ENCODE measurements at regions not wholly inside any gene's neighbourhood (a gene's known extent, or its start where the extent isn't known, plus 50 kb on each side); places are given as distances from the start of the nearest gene placed in this dataset.

DNA sequence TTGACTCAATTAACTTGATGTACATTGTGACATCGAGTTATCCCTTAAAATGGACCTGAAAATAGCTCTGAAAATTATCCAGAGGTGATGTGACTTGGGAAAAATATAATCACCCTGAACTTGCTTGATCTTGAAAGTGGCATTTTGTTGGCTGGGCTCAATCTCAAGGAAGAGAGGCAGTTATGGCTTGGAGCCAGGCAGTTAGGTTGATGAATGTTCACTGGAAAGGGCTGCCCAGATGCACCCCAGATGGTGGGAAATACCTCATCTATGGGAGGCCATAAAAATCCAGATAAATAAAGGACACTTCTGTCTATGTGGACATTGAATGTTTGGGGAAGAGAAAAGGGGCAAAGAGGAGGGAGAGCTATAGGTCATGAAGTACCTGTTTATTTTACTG, 55.7 kb upstream of the OR5AN1 start:
- intact Hi-C loops (cut with DNase I), result no loop called here

DNA sequence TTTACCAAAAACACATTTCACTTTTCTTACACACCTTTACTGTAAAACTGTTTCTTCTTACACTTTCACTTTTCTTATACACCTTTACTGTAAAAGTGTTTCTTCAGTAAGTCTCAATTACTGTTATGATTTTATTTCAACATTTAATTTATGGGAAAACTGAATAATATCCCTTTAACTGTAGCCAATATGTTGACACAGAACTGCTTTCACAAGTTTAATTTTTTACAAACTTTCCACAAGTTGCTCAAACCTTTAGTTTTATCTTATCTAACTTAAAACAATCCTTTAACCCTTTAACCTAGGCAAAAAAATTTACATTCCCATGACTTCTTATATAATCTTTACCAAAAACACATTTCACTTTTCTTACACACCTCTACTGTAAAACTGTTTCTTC, 63.3 kb upstream of the OR5AN1 start:
- intact Hi-C loops (cut with DNase I), result no loop called here
- no peak for DNase-seq (ENCODE audit: low spot score)

More for the DNA sequence above, 55.7 kb upstream of the OR5AN1 start:
- no peak for DNase-seq (ENCODE audit: low spot score)

DNA sequence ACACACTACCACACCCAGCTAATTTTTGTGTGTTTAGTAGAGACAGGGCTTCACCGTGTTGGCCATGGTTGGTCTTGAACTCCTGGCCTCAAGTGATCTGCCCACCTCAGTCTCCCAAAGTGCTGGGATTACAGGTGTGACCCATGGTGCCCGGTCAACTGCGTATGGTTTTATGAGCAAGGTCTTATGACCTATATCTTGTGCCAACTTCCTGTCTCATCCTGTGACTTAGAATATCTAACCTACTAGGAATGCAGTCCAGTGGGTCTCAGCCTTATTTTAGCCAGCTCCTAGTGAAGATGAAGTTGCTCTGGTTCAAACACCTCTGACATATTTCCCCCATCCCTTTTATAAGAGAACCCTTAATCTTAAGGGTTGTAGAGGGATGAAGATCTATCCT, 66.1 kb upstream of the OR5AN1 start:
- intact Hi-C loops (cut with DNase I), result no loop called here
- DNase-seq (ENCODE audit: low spot score), result no peak

DNA sequence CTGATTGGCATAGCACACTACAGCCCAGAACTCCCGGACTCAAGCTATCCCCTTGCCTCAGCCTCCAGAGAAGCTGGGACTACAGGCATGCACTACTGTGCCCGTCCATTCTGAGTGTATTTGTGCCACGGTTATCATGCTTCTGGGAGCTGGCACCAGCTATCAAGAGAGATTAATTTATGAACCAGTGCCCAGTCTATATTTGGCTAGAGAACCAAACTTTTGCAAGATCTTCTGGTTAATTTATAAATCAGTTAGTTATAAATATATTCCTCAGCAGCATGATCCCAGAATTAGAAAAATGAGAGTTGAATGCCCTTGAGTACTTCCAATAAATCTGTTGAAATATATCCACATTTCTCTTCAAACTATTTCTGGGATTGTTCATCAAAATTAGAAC, 67.5 kb upstream of the OR5AN1 start:
- intact Hi-C loops (cut with DNase I), result no loop called here

DNA sequence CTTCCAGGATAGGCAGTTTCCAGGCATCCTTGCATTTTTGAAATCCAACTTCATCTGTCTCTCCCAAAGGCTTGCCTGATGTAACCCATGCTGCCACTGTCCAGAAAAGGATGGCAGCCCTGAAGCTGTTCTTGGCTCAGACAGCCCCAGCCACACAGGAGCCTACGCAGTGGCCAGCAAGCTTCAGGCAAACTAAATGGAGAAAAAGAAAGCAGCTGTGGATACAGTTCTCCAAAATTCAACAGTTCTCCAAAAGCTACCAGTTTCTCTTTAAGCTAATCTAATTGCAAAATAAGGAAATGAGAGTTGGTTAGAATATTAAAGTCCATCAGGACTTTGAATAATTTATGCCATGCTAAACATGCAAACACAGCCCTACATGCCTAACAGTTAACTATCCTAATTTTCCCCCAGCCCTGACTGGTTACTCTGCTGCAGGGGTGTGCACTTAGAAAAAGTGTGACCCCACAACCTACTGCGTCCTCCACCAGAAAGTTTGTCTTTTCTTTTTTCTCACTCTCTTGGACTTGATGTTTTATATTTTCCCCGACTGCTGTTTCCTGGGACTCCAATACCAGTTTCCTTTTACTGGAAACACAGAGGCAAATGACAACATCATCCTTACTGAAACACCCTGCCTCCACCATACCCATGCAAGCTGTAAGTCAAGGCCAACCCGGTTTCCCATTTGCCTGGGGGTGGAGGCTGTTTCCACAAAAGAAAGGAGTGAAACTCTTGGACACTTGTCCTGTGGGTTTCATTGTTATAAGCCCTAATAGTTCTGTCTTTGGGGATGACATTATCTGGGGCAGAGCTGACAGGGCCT, 69.1 kb upstream of the OR5AN1 start:
- DNase-seq (ENCODE audit: low spot score), result no peak
- intact Hi-C loops (cut with DNase I), result no loop called here

More for the DNA sequence above, 67.5 kb upstream of the OR5AN1 start:
- DNase-seq (ENCODE audit: low spot score), result no peak

DNA sequence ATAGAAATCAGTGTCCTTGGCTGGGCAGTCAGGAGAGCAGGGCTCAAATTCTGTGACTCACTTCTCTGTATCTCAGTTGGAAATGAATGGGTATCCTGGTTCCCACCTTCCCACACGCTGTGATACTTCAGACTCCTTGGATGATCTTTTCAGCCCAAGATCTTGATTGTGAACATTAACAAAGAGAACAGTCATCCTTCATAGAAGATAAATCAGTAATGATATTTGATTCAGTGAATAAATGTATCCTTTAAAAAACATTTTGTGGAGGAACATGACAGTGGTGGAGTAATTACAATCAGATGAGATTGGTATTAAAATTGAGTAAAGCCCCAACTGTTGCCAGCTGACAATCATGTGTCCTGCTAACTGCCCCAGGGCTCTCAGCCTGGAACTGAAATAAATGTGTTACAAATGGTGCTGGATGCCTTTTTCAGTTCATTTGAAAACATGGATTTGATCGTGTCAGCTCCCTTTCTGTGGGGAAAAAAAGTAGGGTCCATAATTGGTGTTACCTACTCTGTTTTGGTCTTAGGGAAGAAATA, 72.9 kb upstream of the OR5AN1 start:
- intact Hi-C loops (cut with DNase I), result no loop called here
- DNase-seq (ENCODE audit: low spot score), result no peak

DNA sequence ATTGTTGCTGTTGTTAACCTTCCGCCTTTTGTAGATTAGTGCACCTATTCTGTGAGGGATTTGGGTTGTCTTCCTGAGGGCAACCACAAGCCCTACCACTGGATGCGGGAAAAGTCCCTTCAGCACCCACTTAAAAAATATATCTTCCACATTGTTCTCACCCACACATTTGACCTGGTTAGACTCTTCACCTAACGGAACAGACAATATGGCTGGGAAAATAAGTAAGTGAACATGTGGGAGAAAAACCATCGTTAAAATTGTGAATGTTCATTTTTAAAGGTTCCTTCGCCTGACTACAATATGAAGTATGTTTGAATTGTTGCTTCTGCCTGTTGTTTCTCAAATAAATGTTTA, 72.0 kb upstream of the MPEG1 start:
- intact Hi-C loops (cut with DNase I), result loop anchor here (1.0 to 5.0 kb wide), 2 partner anchors 72 to 113 kb away; partner anchors contain the start of gene MPEG1
- DNase-seq (ENCODE audit: low spot score), result no peak

DNA sequence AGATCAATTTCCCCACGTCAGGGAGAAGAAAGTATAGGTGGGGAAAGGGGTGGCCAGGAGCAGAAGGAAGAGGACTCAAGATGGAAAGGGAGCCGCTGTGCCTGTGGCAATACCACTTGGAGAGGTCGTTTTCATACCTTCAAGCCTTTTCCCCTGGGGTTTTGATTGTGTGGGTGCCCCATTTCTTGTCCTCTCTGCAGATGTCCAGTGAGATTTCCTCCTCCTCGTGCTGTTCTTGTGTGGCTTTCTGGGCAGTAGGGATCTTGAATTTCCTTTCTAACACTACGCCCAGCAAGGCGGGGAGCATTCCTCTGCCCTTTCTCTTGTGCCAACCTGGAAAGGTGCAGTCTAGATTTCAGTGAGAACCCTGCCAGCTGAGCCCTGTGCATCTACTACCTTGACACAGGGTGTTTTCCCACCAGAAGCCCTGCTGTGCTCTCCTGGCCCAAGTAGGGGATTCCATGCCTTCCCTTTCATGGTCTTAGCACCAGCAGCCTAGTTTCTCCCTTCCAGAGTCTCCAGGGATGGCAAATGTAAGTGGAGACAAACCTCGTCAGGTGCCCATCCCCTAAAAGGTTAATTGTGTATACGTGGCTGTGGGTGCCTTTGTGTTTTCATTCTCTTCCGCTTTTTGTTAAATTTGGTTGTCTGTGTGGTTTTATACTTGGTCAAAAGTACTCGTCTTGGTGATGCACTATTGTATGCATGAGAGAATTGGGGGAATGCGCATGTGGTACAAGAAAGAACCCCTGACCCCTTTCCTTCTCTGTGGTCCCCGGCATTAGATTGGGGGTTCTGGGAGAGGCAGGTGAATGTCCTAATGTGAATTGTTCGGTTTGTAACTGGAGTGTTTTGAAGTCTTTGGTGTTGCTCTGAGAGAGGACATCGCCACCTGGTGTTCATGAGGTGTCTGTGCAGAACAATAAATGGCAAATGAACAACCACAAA, 71.4 kb upstream of the MPEG1 start:
- DNase-seq (ENCODE audit: low spot score), result no peak
- intact Hi-C loops (cut with DNase I), result loop anchor here (1.0 to 5.0 kb wide), 2 partner anchors 72 to 113 kb away; partner anchors contain the start of gene MPEG1

DNA sequence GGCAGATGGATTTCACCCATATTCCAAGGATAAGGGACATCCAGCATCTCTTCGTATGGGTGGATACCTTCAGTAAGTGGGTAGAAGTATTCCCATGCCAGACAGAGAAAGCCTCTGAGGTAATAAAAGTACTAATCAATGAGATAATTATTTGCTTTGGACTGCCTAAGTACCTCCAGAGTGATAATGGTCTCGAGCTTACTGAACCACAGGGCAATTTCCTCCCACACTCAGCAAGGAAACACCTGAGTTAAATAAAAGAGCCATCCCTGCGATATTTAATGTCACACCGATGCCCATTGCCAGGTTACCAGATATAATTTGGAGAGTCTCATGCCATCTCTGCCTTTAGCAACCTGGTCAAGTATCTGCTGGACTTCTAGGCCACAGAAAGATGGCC, 70.6 kb upstream of the MPEG1 start:
- intact Hi-C loops (cut with DNase I), result loop anchor here (5.0 kb wide), 1 partner anchor 71 kb away; the partner anchor contains the start of gene MPEG1
- DNase-seq (ENCODE audit: low spot score), result no peak

DNA sequence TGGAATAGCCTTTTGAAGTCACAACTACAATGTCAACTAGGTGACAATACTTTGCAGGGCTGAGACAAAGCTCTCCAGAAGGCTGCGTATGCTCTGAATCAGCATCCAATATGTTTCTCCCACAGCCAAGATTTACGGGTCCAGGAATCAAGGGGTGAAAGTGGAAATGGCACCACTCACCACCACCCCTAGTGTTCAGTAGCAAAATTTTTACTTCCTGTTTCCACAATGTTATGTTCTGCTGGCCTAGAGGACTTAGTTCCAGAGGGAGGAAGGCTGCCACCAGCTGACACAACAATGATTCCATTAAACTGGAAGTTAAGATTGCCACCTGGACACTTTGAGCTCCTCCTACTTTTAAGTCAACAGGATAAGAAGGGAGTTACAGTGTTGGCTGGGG, 68.5 kb upstream of the MPEG1 start:
- intact Hi-C loops (cut with DNase I), result loop anchor here (5.0 kb wide), 1 partner anchor 69 kb away; the partner anchor contains the start of gene MPEG1
- no peak for DNase-seq (ENCODE audit: low spot score)

DNA sequence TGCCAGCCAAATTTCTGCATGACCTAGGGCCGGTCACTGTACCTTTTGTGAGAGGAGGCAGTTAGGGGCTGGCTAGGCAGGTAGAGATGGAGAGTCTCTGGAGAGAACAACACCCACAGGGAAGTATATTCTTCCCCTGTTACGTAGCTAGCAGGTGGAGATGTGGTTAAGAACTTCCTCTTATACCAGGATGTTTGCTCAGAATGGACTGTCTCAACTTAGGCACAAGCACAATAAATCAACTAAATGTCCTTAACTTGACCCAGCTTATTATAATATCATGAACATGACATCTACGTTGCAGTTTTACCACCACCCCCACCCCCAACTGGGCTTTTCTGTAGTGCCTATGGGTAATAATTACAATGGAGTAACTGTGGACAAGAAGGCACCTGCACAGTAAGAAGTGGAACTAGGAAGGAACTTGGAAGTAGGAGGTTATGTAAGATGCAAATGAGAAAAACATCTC, 60.7 kb upstream of the MPEG1 start:
- DNase-seq (ENCODE audit: low spot score), result no peak
- intact Hi-C loops (cut with DNase I), result no loop called here

DNA sequence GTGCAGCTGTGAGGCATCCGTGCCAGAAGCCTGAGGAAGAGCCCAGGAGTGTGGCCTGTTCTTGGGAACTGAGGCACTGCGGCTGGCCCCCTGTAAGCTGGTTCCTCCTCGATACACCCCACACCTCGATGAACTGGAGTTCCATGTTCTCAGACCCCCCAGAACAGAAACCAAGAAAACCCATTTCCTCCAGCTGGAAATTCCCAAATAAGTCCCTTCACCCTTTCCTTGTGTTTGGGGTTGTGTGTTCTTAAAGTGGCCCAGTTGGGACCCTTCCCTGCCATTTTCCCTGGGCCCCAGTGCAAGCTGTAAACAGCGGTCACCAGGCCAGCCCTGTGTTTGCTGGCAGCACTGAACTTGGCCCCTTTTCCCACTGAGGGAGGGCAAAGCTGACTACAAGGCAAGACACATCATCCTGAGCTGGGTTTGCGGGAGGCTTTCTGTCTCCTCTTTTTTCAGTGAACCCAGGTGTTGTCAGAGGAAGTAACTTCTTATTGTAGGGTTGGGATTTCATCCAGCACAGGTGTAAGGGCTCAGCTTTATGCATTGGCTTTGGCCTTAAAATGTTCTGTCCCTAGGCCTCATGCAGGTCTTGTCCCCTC, 60.1 kb upstream of the MPEG1 start:
- intact Hi-C loops (cut with DNase I), result no loop called here
- no peak for DNase-seq (ENCODE audit: low spot score)

DNA sequence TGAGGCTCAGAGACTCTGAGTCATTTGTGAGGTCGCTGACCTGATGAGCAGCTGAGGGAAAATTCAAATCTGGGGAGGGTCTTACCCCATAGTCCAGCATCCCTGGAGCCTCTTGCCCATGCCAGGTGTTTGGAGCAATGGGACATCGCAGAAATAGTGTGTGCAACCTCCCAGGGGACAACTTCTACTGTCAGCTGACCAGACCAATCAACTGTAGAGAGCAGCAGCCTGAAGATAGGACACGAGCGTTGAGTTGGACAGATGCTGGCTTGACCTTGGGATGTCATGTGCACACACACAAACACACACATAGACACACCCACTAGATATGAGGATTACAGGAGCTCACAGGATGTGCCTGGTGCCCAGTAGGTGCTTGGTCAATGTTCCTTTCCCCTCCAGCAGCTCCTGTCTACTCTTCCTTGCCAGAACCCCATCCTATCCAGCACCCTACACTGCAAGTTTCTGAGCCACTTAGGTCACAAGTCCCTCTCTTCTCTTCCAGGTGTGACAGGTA, 59.1 kb upstream of the MPEG1 start:
- no peak for DNase-seq (ENCODE audit: low spot score)
- intact Hi-C loops (cut with DNase I), result no loop called here

DNA sequence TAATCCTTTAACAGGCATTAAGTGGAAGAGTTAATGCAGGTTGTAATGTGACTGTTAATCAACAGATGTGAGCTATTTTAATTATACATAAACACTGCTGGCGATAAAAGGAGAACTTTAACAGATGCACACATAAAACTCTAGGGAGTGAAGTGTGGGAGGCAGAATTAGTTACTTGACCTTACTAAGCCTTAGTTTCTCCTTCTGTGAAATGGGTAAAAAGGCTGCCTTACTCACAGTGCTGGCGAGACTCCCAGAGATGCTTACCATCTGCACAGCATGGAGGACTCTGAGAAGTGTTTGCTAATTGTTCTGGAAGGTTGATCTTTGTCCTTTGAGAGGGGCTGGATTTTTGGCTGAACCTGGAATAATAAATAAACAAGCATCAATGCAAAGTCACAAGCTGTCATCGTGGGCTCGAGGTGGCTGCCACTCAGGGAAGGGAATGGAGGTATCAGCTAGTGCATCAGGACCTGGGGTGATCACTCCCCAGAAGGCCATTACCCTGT, 58.6 kb upstream of the MPEG1 start:
- DNase-seq (ENCODE audit: low spot score), result no peak
- intact Hi-C loops (cut with DNase I), result no loop called here

DNA sequence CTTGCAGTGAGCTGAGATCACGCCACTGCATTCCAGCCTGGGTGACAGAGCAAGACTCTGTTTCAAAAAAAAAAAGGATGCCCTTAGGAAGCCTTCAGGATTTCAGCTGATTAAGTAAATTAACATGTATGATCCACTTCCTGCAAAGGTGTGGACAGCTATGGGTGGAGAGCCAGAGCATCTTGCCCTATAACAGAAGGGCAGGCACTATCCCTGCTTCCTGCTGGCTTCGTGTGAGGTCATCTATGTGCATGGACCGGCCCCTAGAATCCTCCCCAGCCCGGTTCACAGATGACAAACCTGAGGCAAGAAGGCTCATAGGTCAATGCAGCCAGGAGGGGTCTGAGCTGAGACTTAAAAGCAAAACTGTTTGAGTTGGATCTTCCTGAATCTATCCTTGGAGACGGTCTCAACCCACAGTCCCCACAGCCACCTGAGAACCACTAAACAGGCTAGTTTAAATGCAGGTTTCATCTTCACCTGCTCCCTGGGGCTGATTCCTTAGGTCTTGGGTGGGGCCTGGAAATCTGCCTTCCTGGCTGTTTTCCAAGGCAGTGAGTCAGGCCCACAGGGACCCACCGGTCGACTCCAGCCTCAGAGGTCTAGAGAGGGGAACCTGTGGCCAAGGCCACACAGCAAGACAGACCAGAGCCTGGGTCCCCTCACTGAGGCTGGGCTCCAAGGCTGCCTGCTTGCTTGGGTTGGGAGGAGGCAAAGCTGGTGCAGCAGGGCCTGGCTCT, 55.2 kb upstream of the MPEG1 start:
- DNase-seq (ENCODE audit: low spot score), result no peak
- intact Hi-C loops (cut with DNase I), result no loop called here

DNA sequence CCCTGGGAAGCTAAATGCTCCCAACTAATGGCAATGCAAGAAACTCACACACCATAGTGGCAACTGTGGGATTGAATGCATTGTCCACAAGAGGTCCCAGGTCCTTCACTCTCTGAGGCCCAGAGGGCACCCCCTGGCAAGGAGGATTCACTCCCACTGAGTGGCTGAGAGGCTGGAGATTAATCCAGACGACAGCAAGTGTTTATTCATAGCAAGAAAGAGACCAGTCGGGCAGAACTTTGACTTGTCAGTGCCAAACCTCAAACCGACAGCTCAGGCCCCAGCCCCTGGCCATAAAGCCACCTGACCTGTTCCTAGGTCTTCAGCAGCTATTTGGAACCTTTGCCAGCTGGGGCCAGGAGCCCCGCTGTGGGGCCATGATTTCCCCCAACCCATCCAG, 54.5 kb upstream of the MPEG1 start:
- intact Hi-C loops (cut with DNase I), result no loop called here
- DNase-seq (ENCODE audit: low spot score), result no peak

DNA sequence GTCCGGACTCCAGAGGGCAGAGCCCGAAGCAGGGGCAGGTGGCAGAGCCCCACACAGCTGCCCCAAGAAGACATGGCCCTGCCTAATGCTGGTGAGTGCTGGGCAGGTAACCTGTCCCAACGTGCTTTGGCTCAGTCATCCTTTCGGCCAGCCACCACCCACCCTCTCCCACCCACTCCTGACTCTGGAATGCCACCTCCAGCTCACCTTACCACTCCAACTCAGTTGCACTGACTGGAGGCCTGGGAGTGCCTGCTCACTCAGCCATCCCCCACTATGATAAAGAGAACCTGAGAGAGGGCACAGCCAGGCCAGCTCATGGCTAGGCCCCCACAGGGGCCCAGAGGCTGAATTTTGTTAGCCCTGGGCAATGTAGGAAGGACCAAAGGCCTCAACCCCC, 53.8 kb upstream of the MPEG1 start:
- intact Hi-C loops (cut with DNase I), result no loop called here
- DNase-seq (ENCODE audit: low spot score), result no peak

DNA sequence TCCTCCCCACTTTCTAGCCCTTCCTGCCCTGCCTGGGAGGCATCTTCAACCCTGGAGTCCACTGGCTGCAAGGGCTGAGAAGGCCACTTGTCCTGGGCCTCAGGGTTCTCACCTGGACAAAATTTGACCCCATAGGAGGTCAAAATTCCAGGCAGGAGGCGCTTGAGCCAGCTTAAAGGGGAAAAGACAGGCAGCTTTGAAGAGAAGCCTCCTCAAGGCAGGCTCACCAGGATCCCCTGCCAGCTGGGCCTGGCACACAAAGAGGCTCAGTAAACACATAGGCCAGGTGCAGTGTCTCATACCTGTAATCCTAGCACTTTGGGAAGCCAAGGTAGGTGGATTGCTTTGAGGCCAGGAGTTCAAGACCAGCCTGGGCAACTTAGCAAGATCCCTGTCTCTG, 53.0 kb upstream of the MPEG1 start:
- no peak for DNase-seq (ENCODE audit: low spot score)
- intact Hi-C loops (cut with DNase I), result no loop called here

DNA sequence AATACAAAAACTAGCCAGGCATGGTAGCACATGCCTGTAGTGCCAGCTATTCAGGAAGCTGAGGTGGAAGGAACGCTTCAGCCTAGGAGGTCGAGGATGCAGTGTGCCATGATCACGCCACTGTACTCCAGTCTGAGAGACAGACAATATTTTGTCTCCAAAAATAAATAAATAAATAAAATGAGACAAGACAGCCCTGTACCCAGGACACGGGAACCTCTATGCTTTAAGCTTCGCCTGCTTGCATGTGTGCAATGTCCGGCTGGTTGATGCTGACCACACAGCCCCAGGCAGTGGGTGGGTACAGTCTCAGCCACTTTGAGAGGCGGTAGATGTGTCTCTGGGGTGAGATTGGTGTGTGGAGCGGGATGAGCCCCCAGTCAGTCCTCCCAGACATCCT, 52.0 kb upstream of the MPEG1 start:
- no peak for DNase-seq (ENCODE audit: low spot score)
- intact Hi-C loops (cut with DNase I), result no loop called here
